ENCODE measurements at regions not wholly inside any gene's neighbourhood (a gene's known extent, or its start where the extent isn't known, plus 50 kb on each side); places are given as distances from the start of the nearest gene placed in this dataset.

DNA sequence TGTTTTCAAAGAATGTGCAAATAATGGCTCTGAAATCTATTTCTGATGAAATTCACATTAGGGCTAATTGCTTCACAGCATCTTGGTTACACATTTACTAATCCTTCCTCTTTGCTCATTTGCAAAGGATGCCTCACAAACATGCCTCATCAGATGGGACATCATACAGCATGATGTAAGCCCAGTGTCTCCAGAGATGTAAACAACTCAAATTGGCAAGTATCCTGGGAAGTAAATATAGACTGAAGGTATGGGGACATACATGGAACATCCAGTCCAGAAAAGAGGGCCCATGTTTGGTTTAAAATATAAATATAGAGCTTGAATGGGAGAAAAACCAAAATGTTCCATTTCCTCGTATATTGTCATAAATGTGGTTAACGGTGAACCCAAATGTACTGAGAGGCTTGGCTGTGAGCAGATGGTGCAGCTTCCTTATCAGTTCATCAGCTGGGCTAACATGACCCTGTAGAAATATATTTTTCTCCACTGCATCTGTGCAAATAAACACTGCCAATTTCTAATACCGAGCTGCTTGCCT is 142.9 kb upstream of the NUDT7 start:
- TF ChIP-seq, protein P1, sequence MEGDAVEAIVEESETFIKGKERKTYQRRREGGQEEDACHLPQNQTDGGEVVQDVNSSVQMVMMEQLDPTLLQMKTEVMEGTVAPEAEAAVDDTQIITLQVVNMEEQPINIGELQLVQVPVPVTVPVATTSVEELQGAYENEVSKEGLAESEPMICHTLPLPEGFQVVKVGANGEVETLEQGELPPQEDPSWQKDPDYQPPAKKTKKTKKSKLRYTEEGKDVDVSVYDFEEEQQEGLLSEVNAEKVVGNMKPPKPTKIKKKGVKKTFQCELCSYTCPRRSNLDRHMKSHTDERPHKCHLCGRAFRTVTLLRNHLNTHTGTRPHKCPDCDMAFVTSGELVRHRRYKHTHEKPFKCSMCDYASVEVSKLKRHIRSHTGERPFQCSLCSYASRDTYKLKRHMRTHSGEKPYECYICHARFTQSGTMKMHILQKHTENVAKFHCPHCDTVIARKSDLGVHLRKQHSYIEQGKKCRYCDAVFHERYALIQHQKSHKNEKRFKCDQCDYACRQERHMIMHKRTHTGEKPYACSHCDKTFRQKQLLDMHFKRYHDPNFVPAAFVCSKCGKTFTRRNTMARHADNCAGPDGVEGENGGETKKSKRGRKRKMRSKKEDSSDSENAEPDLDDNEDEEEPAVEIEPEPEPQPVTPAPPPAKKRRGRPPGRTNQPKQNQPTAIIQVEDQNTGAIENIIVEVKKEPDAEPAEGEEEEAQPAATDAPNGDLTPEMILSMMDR (IDR thresholded peaks at IDR 0.05): no peak
- FAIRE-seq: no peak

DNA sequence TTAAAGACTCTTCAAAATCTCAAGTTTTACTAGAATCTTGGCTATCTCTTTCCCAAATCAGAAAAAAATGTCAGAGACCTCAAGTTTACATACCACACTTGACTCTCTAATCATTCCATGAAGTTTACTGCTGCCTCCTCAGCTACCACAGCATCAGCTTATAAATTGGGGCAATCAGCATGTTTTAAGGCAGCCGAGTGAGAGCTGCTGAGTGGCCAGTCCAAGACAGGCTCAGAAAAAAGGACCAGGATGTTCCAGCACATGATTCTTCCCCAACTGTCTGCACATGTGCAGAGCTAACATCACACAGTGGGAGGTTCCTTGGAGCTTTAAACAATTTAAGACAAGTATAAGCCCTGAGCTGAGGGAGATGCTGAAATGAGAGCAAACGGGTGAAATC is 140.6 kb upstream of the NUDT7 start:
- intact Hi-C loops (cut with DNase I): loop anchor here (2.0 to 5.0 kb wide), 2 partner anchors 344 to 345 kb away; no protein-coding TSS in a partner anchor
- H3K9me3 ChIP-seq: no peaks in the 10 kb centered on the region
- no peak for DNase-seq
- no peaks in the 10 kb centered on the region for H3K4me1 ChIP-seq
- TF ChIP-seq, protein P1 (IDR thresholded peaks at IDR 0.05): no peak
- ATAC-seq: no peak
- no peak overlapping the region for H3K27ac ChIP-seq
- no peak overlapping the region for H3K4me3 ChIP-seq
- 14 to 44% methylated on average over 2 of the region's 2 CpGs for WGBS, 2 donors
- no peaks in the 10 kb centered on the region for H3K27me3 ChIP-seq
- H3K36me3 ChIP-seq: no peaks in the 10 kb centered on the region
- FAIRE-seq: no peak

More for the DNA sequence above, 142.9 kb upstream of the NUDT7 start:
- no peak for DNase-seq
- peak in 1 of 4 donors; percentile 52 for ATAC-seq
- H3K4me3 ChIP-seq: no peak overlapping the region
- H3K27ac ChIP-seq: no peak overlapping the region
- no peaks in the 10 kb centered on the region for H3K9me3 ChIP-seq
- H3K36me3 ChIP-seq: no peaks in the 10 kb centered on the region
- intact Hi-C loops (cut with DNase I): no loop called here
- H3K4me1 ChIP-seq: no peaks in the 10 kb centered on the region
- WGBS, 2 donors: 32 to 55% methylated on average over 3 of the region's 3 CpGs
- peaks cover 0 to 4% (median 0%) of the 10 kb centered on the region in 4 donors for H3K27me3 ChIP-seq

DNA sequence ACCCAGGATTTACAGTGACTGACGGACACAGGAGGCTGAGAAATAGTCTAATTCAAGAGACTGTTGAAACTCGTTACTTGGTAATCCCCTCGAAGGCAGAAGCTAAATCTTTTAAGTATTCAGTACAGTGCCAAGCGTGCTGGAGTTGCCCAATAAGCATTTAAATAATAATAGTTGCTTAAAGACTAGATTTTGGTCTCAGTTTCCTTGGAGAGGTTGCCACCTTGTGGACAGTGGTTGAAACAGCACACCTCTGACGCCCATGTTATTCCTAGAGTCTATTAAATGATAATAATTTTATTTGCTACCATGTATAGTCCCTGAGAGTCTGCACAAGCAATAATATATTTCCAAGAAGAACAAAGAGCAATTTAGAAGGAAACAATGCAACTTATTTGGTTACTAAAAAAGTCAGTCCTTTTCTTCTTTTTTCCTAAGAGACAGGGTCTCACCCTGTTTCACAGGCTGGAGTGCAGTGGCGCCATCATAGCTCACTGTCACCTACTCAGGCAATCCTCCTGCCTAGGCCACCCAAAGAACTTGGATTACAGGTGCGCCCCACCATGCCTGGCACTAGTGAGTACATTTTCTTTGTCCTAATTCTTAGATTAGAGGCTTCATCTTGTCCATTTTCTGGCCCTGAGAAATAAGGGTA is 138.0 kb upstream of the NUDT7 start:
- intact Hi-C loops (cut with DNase I): loop anchor here in 2 of 3 donors (5.0 kb wide), 1 partner anchor 347 kb away; no protein-coding TSS in a partner anchor
- DNase-seq (peak in 2 of 6 donors; percentile 5 to 59), FAIRE-seq (no peak), ATAC-seq (peak in 3 of 4 donors; percentile 79 to 87 (median 81))
- TF ChIP-seq, protein P1 (IDR thresholded peaks at IDR 0.05): peak; percentile 64 to 88 (median 74)
- Histone ChIP-seq H3K9me3 (no peaks in the 10 kb centered on the region), H3K36me3 (no peaks in the 10 kb centered on the region), H3K27ac (no peak overlapping the region), H3K4me3 (no peak overlapping the region), H3K4me1 (no peaks in the 10 kb centered on the region), H3K27me3 (no peaks in the 10 kb centered on the region)
- 28 to 29% methylated on average over 7 of the region's 7 CpGs for WGBS, 2 donors

DNA sequence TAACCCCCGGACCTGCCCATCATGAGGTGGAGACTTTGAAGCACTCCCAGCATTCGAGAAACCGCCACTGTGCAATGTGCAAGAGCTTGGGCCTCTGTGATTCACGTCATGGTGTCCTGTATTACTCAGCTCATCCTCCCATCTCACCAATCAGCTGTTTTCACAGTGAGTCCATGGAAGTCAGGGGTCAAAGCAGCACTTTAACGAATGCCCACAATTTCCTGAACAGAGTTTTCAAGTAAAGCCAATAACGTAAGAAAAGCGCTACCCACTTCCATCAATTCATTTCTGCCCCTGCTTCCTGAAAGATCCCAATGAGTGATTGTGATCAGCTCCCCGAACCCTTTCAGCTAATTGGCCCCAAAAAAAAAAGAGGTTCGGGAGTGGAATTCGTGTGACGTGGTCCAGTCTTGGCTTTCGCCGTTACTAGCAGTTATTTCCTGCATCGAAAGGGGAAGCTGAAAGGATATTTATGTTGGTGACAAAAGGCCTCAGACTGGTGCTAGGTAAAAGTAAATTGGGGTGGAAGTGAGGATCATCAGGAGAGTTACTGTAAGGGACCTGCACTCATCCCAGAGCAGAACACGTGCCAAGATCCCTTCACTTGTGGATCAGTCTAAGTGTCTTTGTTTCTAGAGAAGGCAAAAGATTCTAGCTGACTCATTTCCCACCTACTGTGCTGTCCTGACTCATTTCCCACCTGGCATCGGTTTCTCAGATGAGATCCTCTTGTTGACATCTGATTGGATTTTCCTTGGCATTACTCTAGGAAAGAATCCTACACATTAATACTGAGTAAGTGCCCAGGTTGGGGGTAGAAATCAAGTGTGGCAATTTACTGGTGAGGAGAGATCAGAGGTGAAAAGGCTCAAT is 136.7 kb upstream of the NUDT7 start:
- Histone ChIP-seq H3K27me3 (no peaks in the 10 kb centered on the region), H3K9me3 (no peaks in the 10 kb centered on the region), H3K4me3 (no peak overlapping the region), H3K27ac (no peak overlapping the region), H3K4me1 (no peaks in the 10 kb centered on the region), H3K36me3 (no peaks in the 10 kb centered on the region)
- no peak for ATAC-seq
- FAIRE-seq: no peak
- TF ChIP-seq, protein P1 (IDR thresholded peaks at IDR 0.05): no peak
- DNase-seq: no peak
- WGBS, 2 donors: 52 to 66% methylated on average over 16 of the region's 16 CpGs
- intact Hi-C loops (cut with DNase I): no loop called here

Measured in pancreas (tissue), 10 donors.